IPS-18a (cell line): ENCODE measurements at regions not wholly inside any gene's neighbourhood (a gene's known extent, or its start where the extent isn't known, plus 50 kb on each side); places are given as distances from the start of the nearest gene placed in this dataset.

Experiments used
- H3K27ac ChIP-seq: one replicate; pipeline ENCODE4 v1.5.1; 2013; ENCODE audit warnings: low read length
- H3K27me3 ChIP-seq: one replicate; pipeline ENCODE4 v1.6.1; 2013; ENCODE audit warnings: mild to moderate bottlenecking, low read length; ENCODE audit not compliant: control insufficient read depth, insufficient read depth
- H3K36me3 ChIP-seq: one replicate; pipeline ENCODE4 v1.6.1; 2013; ENCODE audit warnings: low read depth, low read length; ENCODE audit not compliant: control insufficient read depth
- H3K4me1 ChIP-seq: one replicate; pipeline ENCODE4 v1.6.1; 2013; ENCODE audit warnings: low read depth, low read length; ENCODE audit not compliant: control insufficient read depth
- H3K4me3 ChIP-seq: one replicate; pipeline ENCODE4 v1.5.1; 2013; ENCODE audit warnings: low read length
- H3K9ac ChIP-seq: one replicate; pipeline ENCODE4 v1.6.1; 2013; ENCODE audit warnings: mild to moderate bottlenecking, low read length, moderate library complexity
- H3K9me3 ChIP-seq: one replicate; pipeline ENCODE4 v1.6.1; 2013; ENCODE audit warnings: low read depth, low read length; ENCODE audit not compliant: control insufficient read depth

- no peaks in the 10 kb centered on the region for H3K36me3 ChIP-seq
- H3K27me3 ChIP-seq: no peaks in the 10 kb centered on the region
- H3K27ac ChIP-seq: no peak overlapping the region
- H3K4me1 ChIP-seq: no peaks in the 10 kb centered on the region
- H3K4me3 ChIP-seq: no peak overlapping the region
- no peak overlapping the region for H3K9ac ChIP-seq
- no peaks in the 10 kb centered on the region for H3K9me3 ChIP-seq
Observed at GRCh38 chr9:126261584-126262356, 64.9 kb upstream of the MVB12B start.

GRCh38 chr9:126262738-126263137 is 63.9 kb upstream of the MVB12B start:
- Histone ChIP-seq H3K9ac (no peak overlapping the region), H3K36me3 (no peaks in the 10 kb centered on the region), H3K27me3 (no peaks in the 10 kb centered on the region), H3K4me1 (no peaks in the 10 kb centered on the region), H3K9me3 (no peaks in the 10 kb centered on the region), H3K27ac (no peak overlapping the region), H3K4me3 (no peak overlapping the region)

- Histone ChIP-seq H3K27me3 (no peaks in the 10 kb centered on the region), H3K9me3 (no peaks in the 10 kb centered on the region), H3K4me3 (no peak overlapping the region), H3K4me1 (no peaks in the 10 kb centered on the region), H3K36me3 (no peaks in the 10 kb centered on the region), H3K9ac (no peak overlapping the region), H3K27ac (no peak overlapping the region)
Observed at GRCh38 chr9:126270556-126270955, 56.1 kb upstream of the MVB12B start.

- no peak overlapping the region for H3K9ac ChIP-seq
Observed at GRCh38 chr9:126275386-126276001, 51.1 kb upstream of the MVB12B start.

GRCh38 chr9:126276056-126276728 is 50.4 kb upstream of the MVB12B start:
- Histone ChIP-seq H3K27me3 (no peaks in the 10 kb centered on the region), H3K4me3 (no peak overlapping the region), H3K27ac (no peak overlapping the region), H3K9me3 (no peaks in the 10 kb centered on the region), H3K4me1 (no peaks in the 10 kb centered on the region), H3K9ac (no peak overlapping the region), H3K36me3 (no peaks in the 10 kb centered on the region)

More at GRCh38 chr9:126275386-126276001, 51.1 kb upstream of the MVB12B start:
- Histone ChIP-seq H3K27ac (no peak overlapping the region), H3K4me1 (no peaks in the 10 kb centered on the region), H3K36me3 (no peaks in the 10 kb centered on the region), H3K4me3 (no peak overlapping the region), H3K27me3 (no peaks in the 10 kb centered on the region), H3K9me3 (no peaks in the 10 kb centered on the region)
